NCI-H2107 (cell line): ENCODE measurements at regions not wholly inside any gene's neighbourhood (a gene's known extent, or its start where the extent isn't known, plus 50 kb on each side); places are given as distances from the start of the nearest gene placed in this dataset.

Experiments
- DNase-seq: peaks from one replicate; lab custom pipeline; 2025; lab: John Stamatoyannopoulos, UW

- DNase-seq, result no peak
Measured at GRCh38 chr15:91521996-91522395, 331.5 kb upstream of the SLCO3A1 start.

- no peak for DNase-seq
Measured at GRCh38 chr15:91522605-91523332, 330.7 kb upstream of the SLCO3A1 start.

DNA sequence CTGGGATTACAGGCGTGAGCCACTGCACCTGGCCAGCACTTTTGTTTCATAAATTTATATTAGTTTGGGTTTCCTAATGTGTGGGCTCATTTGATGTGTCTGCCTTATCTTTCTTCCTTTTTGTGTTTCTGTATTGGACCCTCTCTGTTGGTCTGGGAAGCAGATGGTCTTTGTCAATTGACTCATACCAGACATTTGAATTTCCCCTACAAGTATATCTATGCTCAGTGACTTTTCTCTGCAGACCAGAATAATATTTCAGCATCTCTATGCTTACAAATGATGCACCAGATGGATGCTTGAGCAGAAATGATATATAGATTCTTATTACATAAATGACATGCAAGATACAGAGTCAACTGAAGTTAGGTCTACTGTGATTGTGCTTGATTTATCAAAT, 329.9 kb upstream of the SLCO3A1 start:
- DNase-seq, result no peak

DNA sequence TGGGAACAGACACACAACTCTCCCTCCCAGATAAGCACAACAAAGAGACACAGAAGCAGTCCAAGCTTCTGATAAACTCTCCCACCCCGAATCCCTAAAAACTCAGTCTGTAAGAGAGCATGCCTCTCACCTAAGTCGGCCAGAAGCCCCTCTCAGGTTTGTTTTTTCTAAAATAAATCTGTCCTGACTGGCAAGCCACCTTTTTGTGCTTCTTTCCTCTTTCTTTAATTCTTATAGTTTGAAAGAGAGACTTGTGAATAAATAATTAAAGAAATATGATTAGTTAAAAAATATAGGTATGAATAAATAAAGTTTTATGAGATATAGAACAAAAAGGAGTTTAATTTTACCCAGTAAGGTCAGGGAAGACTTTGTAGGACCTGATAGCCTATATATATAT, 329.0 kb upstream of the SLCO3A1 start:
- DNase-seq, result no peak

DNA sequence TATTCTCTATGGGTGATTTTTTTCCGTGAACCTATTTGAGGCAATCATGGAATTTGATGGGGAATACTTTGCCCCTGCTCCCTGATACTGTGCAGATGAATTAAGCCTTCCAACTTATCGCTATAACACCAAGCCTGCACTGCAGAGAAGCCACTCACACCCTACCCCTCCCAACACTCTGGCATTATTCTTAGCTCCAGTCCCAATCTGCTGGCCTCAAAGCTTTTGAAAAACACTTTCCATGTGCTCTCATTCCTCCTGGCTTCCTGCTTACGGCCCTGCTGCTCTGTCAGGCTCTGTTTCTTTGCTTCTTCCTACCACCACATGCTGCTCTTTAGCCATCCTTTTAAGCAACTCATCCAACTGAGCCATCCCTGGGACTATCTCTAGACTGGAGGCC, 327.8 kb upstream of the SLCO3A1 start:
- DNase-seq, result no peak

DNA sequence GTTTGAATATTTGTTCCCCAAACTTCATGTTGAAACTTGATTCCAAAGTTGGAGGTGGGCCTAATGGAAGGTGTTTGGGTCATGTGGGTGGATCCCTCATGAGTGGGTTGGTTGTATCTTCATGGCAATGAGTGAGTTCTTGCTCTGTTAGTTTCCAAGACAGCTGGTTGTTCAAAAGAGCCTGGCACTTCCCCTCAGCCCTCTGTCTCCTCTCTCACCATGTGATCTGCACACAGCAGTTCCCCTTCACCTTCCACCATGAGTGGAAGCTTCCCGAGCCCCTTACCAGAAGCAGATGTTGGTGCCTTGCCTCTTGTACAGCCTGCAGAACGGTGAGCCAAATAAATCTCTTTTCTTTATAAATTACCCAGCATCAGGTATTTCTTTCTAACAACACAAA, 327.1 kb upstream of the SLCO3A1 start:
- DNase-seq, result no peak

- DNase-seq, result no peak
Measured at GRCh38 chr15:91528801-91529200, 324.7 kb upstream of the SLCO3A1 start.

- no peak for DNase-seq
Measured at GRCh38 chr15:91529534-91529933, 324.0 kb upstream of the SLCO3A1 start.

GRCh38 chr15:91530279-91530678, 323.2 kb upstream of the SLCO3A1 start:
- no peak for DNase-seq

GRCh38 chr15:91530956-91531582, 322.4 kb upstream of the SLCO3A1 start:
- no peak for DNase-seq

DNA sequence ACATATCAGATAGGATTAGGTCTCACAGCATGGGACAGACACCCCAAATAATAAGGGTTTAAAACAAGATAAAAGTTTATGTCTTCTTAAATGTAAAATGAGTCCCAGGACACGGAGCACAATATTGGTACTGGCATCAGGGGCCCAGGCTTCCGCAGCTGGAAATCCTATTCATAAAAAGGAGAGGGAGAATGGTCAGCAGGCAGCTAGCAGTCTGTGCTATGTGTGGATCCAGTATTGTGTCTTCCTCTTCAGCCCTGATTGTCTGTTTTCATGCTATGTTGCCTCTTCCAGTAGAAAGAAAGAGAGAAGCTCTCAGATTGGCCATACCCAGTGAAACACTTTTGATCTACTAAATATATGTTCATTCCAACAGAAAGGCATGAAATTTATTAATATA, 319.3 kb upstream of the SLCO3A1 start:
- no peak for DNase-seq

GRCh38 chr15:91534976-91535375, 318.5 kb upstream of the SLCO3A1 start:
- DNase-seq, result no peak

- no peak for DNase-seq
Measured at GRCh38 chr15:91535856-91536500, 317.5 kb upstream of the SLCO3A1 start.

- DNase-seq, result no peak
Measured at GRCh38 chr15:91537856-91538255, 315.7 kb upstream of the SLCO3A1 start.

DNA sequence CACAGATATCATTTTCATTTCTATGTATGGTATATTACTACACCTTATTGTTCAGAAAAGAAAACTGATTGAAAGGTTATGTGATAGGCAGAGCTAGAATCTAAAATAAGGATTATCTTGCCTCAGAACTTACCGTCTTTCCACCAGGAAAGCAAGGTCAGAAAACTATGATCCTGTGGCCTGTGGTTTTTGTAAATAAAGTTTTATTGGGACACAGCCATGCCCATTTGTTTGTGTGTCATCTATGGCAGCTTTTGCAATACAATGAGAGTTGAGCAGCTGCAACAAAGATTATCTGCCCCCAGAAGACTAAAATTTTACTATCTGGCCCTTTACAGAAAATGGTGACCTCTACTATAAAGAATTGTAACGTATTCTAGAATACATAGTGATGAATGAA, 314.7 kb upstream of the SLCO3A1 start:
- no peak for DNase-seq

GRCh38 chr15:91541286-91541685, 312.2 kb upstream of the SLCO3A1 start:
- DNase-seq, result no peak

- no peak for DNase-seq
Measured at GRCh38 chr15:91542226-91542625, 311.3 kb upstream of the SLCO3A1 start.

- DNase-seq, result no peak
Measured at GRCh38 chr15:91547356-91547755, 306.2 kb upstream of the SLCO3A1 start.

DNA sequence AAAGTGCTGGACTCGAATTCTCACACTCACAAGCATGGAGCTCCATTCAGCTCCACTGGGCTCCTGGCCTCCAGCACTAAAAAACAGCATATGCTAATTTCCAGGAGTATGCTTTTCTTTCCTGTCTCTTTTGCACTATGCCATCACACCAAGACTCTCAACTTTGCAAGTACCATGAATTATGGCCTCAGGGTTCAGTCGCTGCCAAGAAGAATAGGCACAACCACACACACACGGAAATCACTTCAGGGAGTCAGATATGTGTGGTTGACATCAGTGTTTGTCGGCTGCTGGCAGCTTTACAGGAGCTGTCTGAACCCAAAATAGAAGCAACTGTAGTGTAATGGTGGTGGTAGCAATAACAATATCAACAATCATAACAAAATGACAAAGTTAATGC, 305.0 kb upstream of the SLCO3A1 start:
- DNase-seq, result no peak

DNA sequence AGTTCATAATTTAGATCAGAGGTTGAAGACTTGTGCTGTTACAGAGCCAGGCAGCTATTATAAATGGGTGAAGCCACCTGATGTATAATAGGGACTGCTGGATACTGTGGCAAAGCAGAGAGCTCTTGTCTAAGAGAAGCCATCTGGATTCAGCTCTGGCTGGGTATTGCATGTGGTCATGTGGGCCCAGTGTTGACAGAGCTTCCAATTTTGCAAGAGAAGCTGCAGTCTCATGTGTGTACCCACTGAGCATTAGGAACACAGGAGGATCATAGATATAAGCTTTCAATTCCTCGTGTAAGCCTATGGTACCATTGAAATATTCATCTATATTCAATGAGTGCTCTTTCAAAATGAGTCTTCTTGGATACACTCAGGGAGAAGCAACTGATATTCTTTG, 303.9 kb upstream of the SLCO3A1 start:
- no peak for DNase-seq

- no peak for DNase-seq
Measured at GRCh38 chr15:91552555-91552954, 301.0 kb upstream of the SLCO3A1 start.

GRCh38 chr15:91553196-91553854, 300.2 kb upstream of the SLCO3A1 start:
- DNase-seq, result peak; percentile 75

DNA sequence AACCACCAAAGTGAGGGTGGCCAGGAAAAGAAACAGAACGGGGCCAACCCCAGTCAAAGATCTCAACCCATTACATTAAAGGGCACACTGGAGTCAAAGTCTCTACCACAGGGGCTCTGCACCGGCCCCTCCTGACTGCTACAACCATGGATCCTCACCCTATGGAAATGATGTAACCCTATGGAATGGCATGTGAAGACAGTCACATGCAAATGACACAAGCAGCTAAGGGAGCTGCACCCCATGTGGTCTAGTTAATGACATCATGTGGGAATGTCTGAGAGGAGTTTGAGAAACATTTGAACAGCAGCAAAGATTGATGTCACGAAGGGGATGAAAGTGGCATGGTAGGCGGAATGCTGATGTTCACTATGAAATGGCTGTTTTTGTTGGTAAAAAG, 298.2 kb upstream of the SLCO3A1 start:
- no peak for DNase-seq
